ENCODE measurements at regions not wholly inside any gene's neighbourhood (a gene's known extent, or its start where the extent isn't known, plus 50 kb on each side); places are given as distances from the start of the nearest gene placed in this dataset.

DNA sequence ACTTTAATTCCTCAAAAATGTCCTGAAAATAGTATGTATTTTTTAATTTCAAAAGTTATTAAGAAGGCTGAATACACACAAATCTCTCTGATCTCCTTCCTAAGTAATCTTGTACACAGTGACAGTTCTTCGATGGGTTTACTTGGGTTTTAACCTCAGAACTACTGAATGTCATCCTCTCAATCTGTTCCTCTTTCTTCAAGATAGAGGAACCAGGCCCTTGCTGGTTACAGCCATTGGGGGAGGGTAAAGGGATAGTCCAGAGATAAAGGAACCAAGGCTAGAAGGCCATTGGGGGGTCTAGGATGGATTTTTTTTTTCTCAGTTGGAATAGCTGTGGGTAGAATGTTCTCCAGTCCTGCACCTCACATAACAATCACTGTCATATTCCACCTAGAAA lies 224.9 kb downstream of the SKIDA1 start:
- no peaks in the 10 kb centered on the region for H3K36me3 ChIP-seq
- H3K27me3 ChIP-seq (replicated peaks in 1 of 7) = no peaks in the 10 kb centered on the region
- TF ChIP-seq, protein P1, sequence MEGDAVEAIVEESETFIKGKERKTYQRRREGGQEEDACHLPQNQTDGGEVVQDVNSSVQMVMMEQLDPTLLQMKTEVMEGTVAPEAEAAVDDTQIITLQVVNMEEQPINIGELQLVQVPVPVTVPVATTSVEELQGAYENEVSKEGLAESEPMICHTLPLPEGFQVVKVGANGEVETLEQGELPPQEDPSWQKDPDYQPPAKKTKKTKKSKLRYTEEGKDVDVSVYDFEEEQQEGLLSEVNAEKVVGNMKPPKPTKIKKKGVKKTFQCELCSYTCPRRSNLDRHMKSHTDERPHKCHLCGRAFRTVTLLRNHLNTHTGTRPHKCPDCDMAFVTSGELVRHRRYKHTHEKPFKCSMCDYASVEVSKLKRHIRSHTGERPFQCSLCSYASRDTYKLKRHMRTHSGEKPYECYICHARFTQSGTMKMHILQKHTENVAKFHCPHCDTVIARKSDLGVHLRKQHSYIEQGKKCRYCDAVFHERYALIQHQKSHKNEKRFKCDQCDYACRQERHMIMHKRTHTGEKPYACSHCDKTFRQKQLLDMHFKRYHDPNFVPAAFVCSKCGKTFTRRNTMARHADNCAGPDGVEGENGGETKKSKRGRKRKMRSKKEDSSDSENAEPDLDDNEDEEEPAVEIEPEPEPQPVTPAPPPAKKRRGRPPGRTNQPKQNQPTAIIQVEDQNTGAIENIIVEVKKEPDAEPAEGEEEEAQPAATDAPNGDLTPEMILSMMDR (IDR thresholded peaks at IDR 0.05 in 8 of 11, conservative IDR thresholded peaks at IDR 0.05 in 3 of 11) = no peak
- TF ChIP-seq POLR2AphosphoS5 (IDR thresholded peaks at IDR 0.05) = no peak
- TF ChIP-seq POLR2A (IDR thresholded peaks at IDR 0.05) = no peak
- H3K4me1 ChIP-seq = no peaks in the 10 kb centered on the region
- no peaks in the 10 kb centered on the region for H3K9me3 ChIP-seq
- H3K27ac ChIP-seq = no peak overlapping the region
- DNase-seq = no peak
- 21 to 39% (median 31%) methylated on average over 1 of the region's 1 CpG for WGBS, 5 donors
- intact Hi-C loops (cut with DNase I; ENCODE audit: low total_unique reads) = no loop called here
- H3K4me3 ChIP-seq = no peak overlapping the region

DNA sequence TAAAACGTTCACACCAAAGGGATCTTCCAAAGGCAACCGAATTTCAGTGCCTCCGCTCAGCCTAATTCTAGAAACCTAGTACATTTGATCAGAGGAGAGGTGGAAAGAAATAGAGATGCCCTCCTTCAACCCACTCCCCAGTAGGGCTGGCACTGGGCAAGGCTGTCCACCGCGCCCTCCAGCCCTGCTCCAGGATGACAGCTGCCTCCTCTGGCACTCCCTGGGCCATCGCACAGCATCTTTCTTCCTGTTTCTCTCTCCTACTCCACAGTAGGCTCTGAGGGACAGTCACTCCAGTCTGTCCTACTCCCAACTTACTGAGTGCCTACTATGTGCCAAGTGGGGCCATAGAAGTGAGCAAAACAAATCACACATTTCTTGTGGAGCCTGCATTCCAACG lies 226.2 kb downstream of the SKIDA1 start:
- no peak for TF ChIP-seq POLR2A (IDR thresholded peaks at IDR 0.05)
- TF ChIP-seq, protein P1 (IDR thresholded peaks at IDR 0.05 in 8 of 11, conservative IDR thresholded peaks at IDR 0.05 in 3 of 11) = no peak
- TF ChIP-seq POLR2AphosphoS5 (IDR thresholded peaks at IDR 0.05) = no peak
- Histone ChIP-seq H3K27me3 (replicated peaks in 1 of 7) (no peaks in the 10 kb centered on the region), H3K36me3 (no peaks in the 10 kb centered on the region), H3K9me3 (no peaks in the 10 kb centered on the region), H3K27ac (no peak overlapping the region), H3K4me1 (no peaks in the 10 kb centered on the region), H3K4me3 (no peak overlapping the region)
- WGBS, 5 donors = 89 to 92% (median 90%) methylated on average over 7 of the region's 7 CpGs
- DNase-seq = no peak
- intact Hi-C loops (cut with DNase I; ENCODE audit: low total_unique reads) = no loop called here

- Histone ChIP-seq H3K9me3 (no peaks in the 10 kb centered on the region), H3K36me3 (no peaks in the 10 kb centered on the region), H3K27me3 (replicated peaks in 1 of 7) (no peaks in the 10 kb centered on the region), H3K4me1 (peaks cover 0 to 3% (median 0%) of the 10 kb centered on the region in 6 donors), H3K4me3 (no peak overlapping the region), H3K27ac (no peak overlapping the region)
- 81 to 94% (median 84%) methylated on average over 2 of the region's 2 CpGs for WGBS, 5 donors
- intact Hi-C loops (cut with DNase I; ENCODE audit: low total_unique reads) = no loop called here
- DNase-seq = no peak
- TF ChIP-seq POLR2AphosphoS5 (IDR thresholded peaks at IDR 0.05) (no peak), POLR2A (IDR thresholded peaks at IDR 0.05) (no peak)
- TF ChIP-seq, protein P1 (IDR thresholded peaks at IDR 0.05 in 8 of 11, conservative IDR thresholded peaks at IDR 0.05 in 3 of 11) = no peak
Measured at GRCh38 chr10:21298701-21299100, 226.8 kb downstream of the SKIDA1 start.

DNA sequence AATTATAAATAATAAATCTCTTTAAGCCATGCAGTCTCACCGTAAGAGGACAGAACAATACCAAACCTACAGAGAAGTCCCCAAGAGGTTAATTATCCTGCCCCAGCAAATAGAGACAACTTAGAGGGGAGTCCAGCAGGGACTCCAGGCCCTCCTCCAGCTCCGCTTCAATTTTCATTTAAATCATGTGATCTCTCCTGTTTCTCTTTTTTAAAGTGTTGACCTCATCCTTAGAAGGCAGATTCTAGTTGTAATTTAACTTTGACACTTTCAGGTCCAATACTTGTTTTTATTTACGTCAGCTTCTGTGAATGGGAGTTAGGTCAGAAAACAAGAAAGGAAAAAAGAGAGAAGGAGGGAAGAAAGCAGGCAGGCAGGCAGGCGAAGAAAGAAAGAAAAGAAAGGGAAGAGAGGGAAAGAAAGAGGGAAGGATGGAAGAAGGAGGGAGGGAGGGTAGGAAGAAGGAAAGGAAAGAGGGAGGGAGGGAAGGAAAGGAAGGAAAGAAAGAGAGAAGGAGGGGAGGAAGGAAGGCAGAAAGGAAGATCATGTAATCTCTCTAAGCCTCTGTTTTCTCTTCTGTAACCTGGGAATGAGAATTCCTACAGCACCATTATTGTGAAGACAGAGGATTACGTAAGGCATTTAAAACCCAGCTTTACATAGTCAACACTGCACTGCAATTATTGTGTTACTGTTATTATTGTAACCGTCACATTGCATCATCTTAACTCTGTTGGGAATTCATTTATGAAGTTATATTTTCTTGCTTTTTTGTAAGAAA lies 227.7 kb downstream of the SKIDA1 start:
- Histone ChIP-seq H3K4me1 (peaks cover 0 to 12% (median 1%) of the 10 kb centered on the region in 6 donors), H3K4me3 (no peak overlapping the region), H3K36me3 (no peaks in the 10 kb centered on the region), H3K27ac (no peak overlapping the region), H3K9me3 (no peaks in the 10 kb centered on the region), H3K27me3 (replicated peaks in 1 of 7) (peaks cover 0 to 5% (median 0%) of the 10 kb centered on the region in 7 donors)
- intact Hi-C loops (cut with DNase I; ENCODE audit: low total_unique reads) = no loop called here
- TF ChIP-seq POLR2A (IDR thresholded peaks at IDR 0.05) = no peak
- TF ChIP-seq, protein P1 (IDR thresholded peaks at IDR 0.05 in 8 of 11, conservative IDR thresholded peaks at IDR 0.05 in 3 of 11) = no peak
- no peak for TF ChIP-seq POLR2AphosphoS5 (IDR thresholded peaks at IDR 0.05)
- no peak for DNase-seq
- WGBS, 5 donors = 77 to 88% (median 78%) methylated on average over 6 of the region's 6 CpGs
